CD14-positive monocyte (primary cell): ENCODE measurements at regions not wholly inside any gene's neighbourhood (a gene's known extent, or its start where the extent isn't known, plus 50 kb on each side); places are given as distances from the start of the nearest gene placed in this dataset.

ENCODE experiments used
- DNase-seq, 3 donors: peaks; one replicate each; pipeline ENCODE4 v3.0.0-alpha.2; 2011 to 2022
- H2AFZ ChIP-seq: 2 replicates; pipeline ENCODE4 v1.6.0; 2012; ENCODE audit warnings: mild to moderate bottlenecking, low read depth, low read length, inconsistent platforms; ENCODE audit not compliant: insufficient read depth, poor library complexity, severe bottlenecking
- H3K27ac ChIP-seq, 2 donors: 1 replicate in 1 of 2; 2 replicates in 1 of 2; pipeline ENCODE4 v1.5.1; 2012 to 2013; ENCODE audit warnings: low read length in 2 of 2, control low read depth in 1 of 2, inconsistent platforms in 1 of 2, low read depth in 1 of 2, mild to moderate bottlenecking in 1 of 2
- H3K27me3 ChIP-seq, 2 donors: one replicate each; pipeline versions ENCODE4 v1.6.0 to v1.6.1; 2011 to 2013; ENCODE audit warnings: low read length in 2 of 2; ENCODE audit not compliant: control insufficient read depth in 2 of 2, insufficient read depth in 2 of 2
- H3K36me3 ChIP-seq, 2 donors: replicated peaks in 1 of 2; 1 replicate in 1 of 2; 2 replicates in 1 of 2; pipeline versions ENCODE4 v1.5.1 to v1.6.1; 2012 to 2013; ENCODE audit warnings: low read length in 2 of 2, control low read depth in 1 of 2, inconsistent platforms in 1 of 2, mild to moderate bottlenecking in 1 of 2; ENCODE audit not compliant: insufficient read depth in 2 of 2, control insufficient read depth in 1 of 2
- H3K4me1 ChIP-seq, 2 donors: 1 replicate in 1 of 2; 2 replicates in 1 of 2; pipeline versions ENCODE4 v1.5.1 to v1.6.1; 2012 to 2013; ENCODE audit warnings: low read length in 2 of 2, control low read depth in 1 of 2, inconsistent platforms in 1 of 2, mild to moderate bottlenecking in 1 of 2, moderate library complexity in 1 of 2; ENCODE audit not compliant: insufficient read depth in 2 of 2, control insufficient read depth in 1 of 2
- H3K4me2 ChIP-seq: replicated peaks from 2 replicates; pipeline ENCODE3; 2012; ENCODE audit warnings: low read length, moderate library complexity, mild to moderate bottlenecking; ENCODE audit not compliant: poor library complexity, severe bottlenecking; ENCODE audit errors: extremely low read depth
- H3K4me3 ChIP-seq, 3 experiments: fragments of 200-600 bp in 1 of 3; sonication (generic) in 1 of 3; replicated peaks in 1 of 3; 1 replicate in 2 of 3; 2 replicates in 1 of 3; pipeline ENCODE4 v1.5.1; 2011 to 2013; ENCODE audit warnings: low read length in 3 of 3, mild to moderate bottlenecking in 3 of 3, control low read depth in 2 of 3, low read depth in 2 of 3, inconsistent platforms in 1 of 3, moderate library complexity in 1 of 3
- H3K79me2 ChIP-seq: 2 replicates; pipeline ENCODE4 v1.6.0; 2012; ENCODE audit warnings: mild to moderate bottlenecking, control low read depth, inconsistent platforms, low read length, moderate library complexity; ENCODE audit not compliant: insufficient read depth
- H3K9ac ChIP-seq: 2 replicates; pipeline ENCODE4 v1.6.0; 2017; ENCODE audit warnings: low read length, mild to moderate bottlenecking; ENCODE audit not compliant: insufficient read depth, poor library complexity, severe bottlenecking
- H3K9me3 ChIP-seq, 2 donors: replicated peaks in 1 of 2; 1 replicate in 1 of 2; 2 replicates in 1 of 2; pipeline versions ENCODE4 v1.5.1 to v1.6.1; 2012 to 2013; ENCODE audit warnings: low read length in 2 of 2, control low read depth in 1 of 2; ENCODE audit not compliant: control insufficient read depth in 1 of 2, insufficient read depth in 1 of 2
- H4K20me1 ChIP-seq: 2 replicates; pipeline ENCODE4 v1.6.0; 2012; ENCODE audit warnings: mild to moderate bottlenecking, low read length, control low read depth, moderate library complexity; ENCODE audit not compliant: insufficient read depth
- H3K27ac Mint-ChIP-seq, 7 donors: one replicate each; pipeline ENCODE4 v1.8.0; 2020; ENCODE audit warnings: mild to moderate bottlenecking in 7 of 7, mixed read lengths in 7 of 7, moderate library complexity in 6 of 7, inconsistent platforms in 2 of 7
- H3K27me3 Mint-ChIP-seq, 3 donors: one replicate each; pipeline ENCODE4 v1.8.0; 2021 to 2022; ENCODE audit warnings: low read depth in 3 of 3, mild to moderate bottlenecking in 3 of 3, mixed read lengths in 3 of 3, moderate library complexity in 3 of 3, inconsistent platforms in 1 of 3
- H3K36me3 Mint-ChIP-seq, 2 donors: one replicate each; pipeline ENCODE4 v1.8.0; 2020; ENCODE audit warnings: mixed read lengths in 2 of 2, inconsistent platforms in 1 of 2, mild to moderate bottlenecking in 1 of 2
- H3K4me1 Mint-ChIP-seq: one replicate; pipeline ENCODE4 v1.8.0; 2020; ENCODE audit warnings: mild to moderate bottlenecking, mixed read lengths
- H3K4me3 Mint-ChIP-seq, 2 donors: one replicate each; pipeline ENCODE4 v1.8.0; 2020; ENCODE audit warnings: mild to moderate bottlenecking in 2 of 2, mixed read lengths in 2 of 2, moderate library complexity in 1 of 2
- H3K9me3 Mint-ChIP-seq, 7 donors: one replicate each; pipeline ENCODE4 v1.8.0; 2020 to 2022; ENCODE audit warnings: mixed read lengths in 7 of 7, mild to moderate bottlenecking in 6 of 7, moderate library complexity in 6 of 7, inconsistent platforms in 2 of 7
- CTCF ChIP-seq: fragments of 200-600 bp; IDR thresholded peaks from one replicate; pipeline ENCODE4 v1.8.0; 2022; ENCODE audit warnings: antibody characterized with exemption, mild to moderate bottlenecking
- WGBS: methylation state at CpG from one replicate; pipeline ENCODE4 v1.1.5; 2013; ENCODE audit warnings: missing lambda C conversion rate; ENCODE audit not compliant: insufficient coverage; 5-methylcytosine and 5-hydroxymethylcytosine counted together
- intact Hi-C, 2 donors: fragments of 100-400 bp; cut with micrococcal nuclease; formaldehyde crosslinking; loops; one replicate each; pipeline versions ENCODE4 v1.15.0 to v1.15.1; 2023

GRCh38 chr2:43158259-43158880 is 68.0 kb downstream of the ZFP36L2 start:
- Histone ChIP-seq H3K4me3 (peak overlapping the region in 1 of 3 experiments; percentile 57), H3K4me2 (peak overlapping the region; percentile 57), H3K27me3 (no peaks in the 10 kb centered on the region), H3K9ac (peak overlapping the region; percentile 69), H3K79me2 (peaks cover 4% of the 10 kb centered on the region), H3K27ac (peak overlapping the region; percentile 90 to 93), H4K20me1 (no peaks in the 10 kb centered on the region), H3K36me3 (no peaks in the 10 kb centered on the region), H3K9me3 (no peaks in the 10 kb centered on the region), H3K4me1 (peaks cover 61 to 65% of the 10 kb centered on the region in 2 donors), H2AFZ (no peak overlapping the region)
- intact Hi-C loops, result loop anchor here (1.0 to 5.0 kb wide), 4 partner anchors 25 to 69 kb away; partner anchors contain the start of gene ZFP36L2 (in 1 of the 2)
- Mint-ChIP-seq H3K36me3 (peaks cover 3 to 6% of the 10 kb centered on the region in 2 donors), H3K9me3 (peaks cover 0 to 3% (median 0%) of the 10 kb centered on the region in 7 donors), H3K27ac (peak overlapping the region; percentile 97 to 100 (median 99)), H3K4me1 (peaks cover 62% of the 10 kb centered on the region), H3K4me3 (peak overlapping the region; percentile 65 to 83), H3K27me3 (peaks cover 0 to 8% (median 3%) of the 10 kb centered on the region in 3 donors)
- WGBS, result 28% methylated on average over 7 of the region's 11 CpGs
- TF ChIP-seq CTCF, result no peak
- peak; percentile 73 to 85 (median 77) for DNase-seq

GRCh38 chr2:43157506-43158246 is 68.7 kb downstream of the ZFP36L2 start:
- Histone ChIP-seq H3K4me2 (peak overlapping the region; percentile 57), H3K27ac (peak overlapping the region; percentile 90 to 93), H3K79me2 (peaks cover 4% of the 10 kb centered on the region), H3K4me3 (peak overlapping the region in 1 of 3 experiments; percentile 57), H2AFZ (no peak overlapping the region), H3K9ac (peak overlapping the region; percentile 69), H3K27me3 (no peaks in the 10 kb centered on the region), H3K4me1 (peaks cover 61 to 65% of the 10 kb centered on the region in 2 donors), H3K9me3 (no peaks in the 10 kb centered on the region), H4K20me1 (no peaks in the 10 kb centered on the region), H3K36me3 (no peaks in the 10 kb centered on the region)
- DNase-seq, result peak; percentile 53 to 82 (median 59)
- 73% methylated on average over 14 of the region's 14 CpGs for WGBS
- peaks cover 0 to 3% (median 0%) of the 10 kb centered on the region in 7 donors for H3K9me3 Mint-ChIP-seq
- peaks cover 61% of the 10 kb centered on the region for H3K4me1 Mint-ChIP-seq
- peaks cover 0 to 4% (median 3%) of the 10 kb centered on the region in 3 donors for H3K27me3 Mint-ChIP-seq
- H3K36me3 Mint-ChIP-seq, result peaks cover 3 to 6% of the 10 kb centered on the region in 2 donors
- intact Hi-C loops, result loop anchor here (1.0 to 5.0 kb wide), 4 partner anchors 24 to 70 kb away; partner anchors contain the start of gene ZFP36L2 (in 1 of the 2)
- peak overlapping the region; percentile 97 to 100 (median 99) for H3K27ac Mint-ChIP-seq
- H3K4me3 Mint-ChIP-seq, result no peak overlapping the region
- no peak for TF ChIP-seq CTCF
